HepG2 (cell line): ENCODE measurements at regions not wholly inside any gene's neighbourhood (a gene's known extent, or its start where the extent isn't known, plus 50 kb on each side); places are given as distances from the start of the nearest gene placed in this dataset.

Experiments used
- ATAC-seq: fragments of 200-7000 bp; cut with Tn5 transposase; 3 replicates; pipeline ENCODE4 v1.9.1; 2020; ENCODE audit warnings: mild to moderate bottlenecking, moderate library complexity
- BruUV-seq: library from RNA; stranded (reverse); fragments of 400-500 nt; replicated peaks from 2 replicates; lab custom pipeline; 2021; lab: Mats Ljungman, UMichigan
- CTCF ChIA-PET: fragments of 300-600 bp; formaldehyde crosslinking; extraction: SDS; loops from one replicate; lab custom pipeline; 2021; ENCODE audit warnings: low total read pairs, inconsistent platforms, low intra/inter-chr PET ratio; lab: Yijun Ruan, JAX
- POLR2A ChIA-PET: fragments of 350-600 bp; sonication (Branson Sonifier 250); formaldehyde crosslinking; loops from one replicate; lab custom pipeline; 2020; ENCODE audit warnings: antibody characterized with exemption, inconsistent platforms; lab: Yijun Ruan, JAX
- DNase-seq: peaks from one replicate; pipeline ENCODE4 v3.0.0-alpha.2; 2015; ENCODE audit warnings: low spot score
- FAIRE-seq: peaks from 3 replicates; lab custom pipeline; 2011; peaks lifted over from hg19 to GRCh38; lab: Jason Lieb, UNC
- H2AFZ ChIP-seq: one replicate; pipeline ENCODE4 v1.6.1; 2011; ENCODE audit warnings: low read length, inconsistent platforms
- H3K27ac ChIP-seq: fragments of 300-600 bp; 3 replicates; pipeline ENCODE4 v1.8.0; 2011; ENCODE audit warnings: mixed run types, mild to moderate bottlenecking, mixed read lengths, low read length, inconsistent platforms; ENCODE audit not compliant: insufficient read depth; ENCODE audit errors: extremely low read length
- H3K27me3 ChIP-seq, 2 experiments: fragments of 200-600 bp in 1 of 2; 2 replicates in 1 of 2; 3 replicates in 1 of 2; pipeline versions ENCODE4 v1.6.0 to v1.8.0; 2011; ENCODE audit warnings: low read length in 2 of 2, mild to moderate bottlenecking in 2 of 2, moderate library complexity in 2 of 2, inconsistent platforms in 1 of 2; ENCODE audit not compliant: insufficient read depth in 2 of 2, control insufficient read depth in 1 of 2
- H3K36me3 ChIP-seq, 2 experiments: fragments of 200-600 bp in 1 of 2; replicated peaks in 1 of 2; 2 replicates in 1 of 2; 3 replicates in 1 of 2; pipeline versions ENCODE4 v1.5.1 to v1.8.0; 2011; ENCODE audit warnings: low read length in 2 of 2, inconsistent platforms in 1 of 2; ENCODE audit not compliant: insufficient read depth in 2 of 2, control insufficient read depth in 1 of 2
- H3K4me1 ChIP-seq: 2 replicates; pipeline ENCODE4 v1.5.1; 2012; ENCODE audit warnings: low read length, inconsistent platforms; ENCODE audit not compliant: insufficient read depth
- H3K4me2 ChIP-seq: 2 replicates; pipeline ENCODE4 v1.6.0; 2011; ENCODE audit warnings: low read depth, low read length, inconsistent platforms
- H3K4me3 ChIP-seq, 3 experiments: fragments of 200-600 bp in 1 of 3; sonication (generic), shearing (Covaris generic) in 1 of 3; replicated peaks in 1 of 3; 2 replicates each; pipeline ENCODE4 v1.5.1; 2011 to 2016; ENCODE audit warnings: low read length in 3 of 3, inconsistent platforms in 2 of 3, low read depth in 2 of 3, mild to moderate bottlenecking in 2 of 3, control low read depth in 1 of 3, mixed read lengths in 1 of 3; ENCODE audit not compliant: insufficient read depth in 1 of 3
- H3K79me2 ChIP-seq: one replicate; pipeline ENCODE4 v1.6.1; 2011; ENCODE audit warnings: low read length, inconsistent platforms; ENCODE audit not compliant: insufficient read depth
- H3K9ac ChIP-seq: 2 replicates; pipeline ENCODE4 v1.6.0; 2011; ENCODE audit warnings: mild to moderate bottlenecking, low read depth, low read length, inconsistent platforms; ENCODE audit not compliant: insufficient read depth
- H3K9me3 ChIP-seq: 2 replicates; pipeline ENCODE4 v1.5.1; 2012; ENCODE audit warnings: mild to moderate bottlenecking, low read length
- H4K20me1 ChIP-seq: 2 replicates; pipeline ENCODE4 v1.6.0; 2011; ENCODE audit warnings: inconsistent platforms, mild to moderate bottlenecking, low read length, moderate library complexity; ENCODE audit not compliant: insufficient read depth
- AGO2 ChIP-seq: fragments of 200-400 bp; formaldehyde crosslinking; optimal IDR thresholded peaks from 2 replicates; pipeline ENCODE3; 2017; ENCODE audit warnings: mild to moderate bottlenecking, low read depth, low read length, moderate library complexity
- ARNT ChIP-seq: fragments of 450-650 bp; IDR thresholded peaks from 2 replicates; pipeline ENCODE4 v1.6.1; 2017
- ATAD3A ChIP-seq: sonication (generic); formaldehyde crosslinking; IDR thresholded peaks from 2 replicates; pipeline ENCODE4 v1.4.0; 2020; ENCODE audit warnings: missing genetic modification reagents
- BORCS8-MEF2B ChIP-seq: sonication (generic); formaldehyde crosslinking; IDR thresholded peaks from 2 replicates; pipeline ENCODE4 v1.8.0; 2022; ENCODE audit warnings: mild to moderate bottlenecking, missing genetic modification reagents
- IRF2 ChIP-seq: IDR thresholded peaks from 2 replicates; pipeline ENCODE4 v1.6.1; 2018; ENCODE audit warnings: missing genetic modification reagents, missing compliant biosample characterization
- MATR3 ChIP-seq: sonication (generic); formaldehyde crosslinking; IDR thresholded peaks from 2 replicates; pipeline ENCODE4 v1.4.0; 2020; ENCODE audit warnings: missing genetic modification reagents
- NFE2L2 ChIP-seq: fragments of 150-350 bp; IDR thresholded peaks from 2 replicates; pipeline ENCODE4 v1.6.1; 2014; ENCODE audit warnings: low read length
- RFXAP ChIP-seq: sonication (generic); formaldehyde crosslinking; IDR thresholded peaks from 2 replicates; pipeline ENCODE4 v1.4.0; 2020; ENCODE audit warnings: missing genetic modification reagents, borderline replicate concordance
- SP1 ChIP-seq, 2 experiments: fragments of 450-650 bp in 1 of 2; sonication (generic) in 1 of 2; formaldehyde crosslinking in 1 of 2; IDR thresholded peaks; 2 replicates each; pipeline versions ENCODE4 v1.4.0 to v1.6.1; 2016 to 2020; ENCODE audit warnings: missing genetic modification reagents in 1 of 2
- TMF1 ChIP-seq: sonication (generic); formaldehyde crosslinking; IDR thresholded peaks from 2 replicates; pipeline ENCODE4 v1.8.1; 2022; ENCODE audit warnings: low read depth, missing genetic modification reagents
- TOPORS ChIP-seq: sonication (generic); formaldehyde crosslinking; IDR thresholded peaks from 2 replicates; pipeline ENCODE4 v1.8.0; 2023; ENCODE audit warnings: mild to moderate bottlenecking, missing genetic modification reagents
- ZC3H4 ChIP-seq: sonication (generic); formaldehyde crosslinking; IDR thresholded peaks from 2 replicates; pipeline ENCODE4 v1.4.0; 2020; ENCODE audit warnings: missing genetic modification reagents, borderline replicate concordance
- ZNF317 ChIP-seq: sonication (generic); formaldehyde crosslinking; IDR thresholded peaks from 2 replicates; pipeline ENCODE4 v1.5.0; 2020; ENCODE audit warnings: mild to moderate bottlenecking, missing genetic modification reagents
- ZNF451 ChIP-seq: sonication (generic); formaldehyde crosslinking; IDR thresholded peaks from 2 replicates; pipeline ENCODE4 v1.5.0; 2020; ENCODE audit warnings: mild to moderate bottlenecking, missing genetic modification reagents
- ZNF530 ChIP-seq: sonication (generic); formaldehyde crosslinking; IDR thresholded peaks from 2 replicates; pipeline ENCODE4 v1.5.0; 2020; ENCODE audit warnings: low read depth, mild to moderate bottlenecking, missing genetic modification reagents
- ZSCAN9 ChIP-seq: IDR thresholded peaks from 2 replicates; pipeline ENCODE4 v1.6.1; 2016; ENCODE audit warnings: borderline replicate concordance
- WGBS: methylation state at CpG from one replicate; pipeline ENCODE4 v1.1.6; 2017; ENCODE audit warnings: low lambda C conversion rate; 5-methylcytosine and 5-hydroxymethylcytosine counted together
- in situ Hi-C: cut with HindIII; loops from 2 replicates; pipeline ENCODE4 v1.10.0; 2017; ENCODE audit warnings: low pct_unique_long_range_greater_than_20kb; ENCODE audit not compliant: extremely low pct_ligation_motif_present
- intact Hi-C: fragments of 100-400 bp; cut with micrococcal nuclease; formaldehyde crosslinking; loops from one replicate; pipeline ENCODE4 v1.10.0; 2022; ENCODE audit not compliant: unreplicated experiment
- TF ChIP-seq, protein P1 (sequence below): sonication (generic); formaldehyde crosslinking; IDR thresholded peaks from 2 replicates; pipeline ENCODE4 v1.4.0; 2020; ENCODE audit warnings: missing genetic modification reagents
- TF ChIP-seq, protein P2 (sequence below): sonication (generic); formaldehyde crosslinking; IDR thresholded peaks from 2 replicates; pipeline ENCODE4 v1.5.0; 2020; ENCODE audit warnings: missing genetic modification reagents
- TF ChIP-seq, protein P3 (sequence below): fragments of 450-650 bp; IDR thresholded peaks from 2 replicates; pipeline ENCODE4 v1.6.1; 2017; ENCODE audit warnings: mild to moderate bottlenecking

DNA sequence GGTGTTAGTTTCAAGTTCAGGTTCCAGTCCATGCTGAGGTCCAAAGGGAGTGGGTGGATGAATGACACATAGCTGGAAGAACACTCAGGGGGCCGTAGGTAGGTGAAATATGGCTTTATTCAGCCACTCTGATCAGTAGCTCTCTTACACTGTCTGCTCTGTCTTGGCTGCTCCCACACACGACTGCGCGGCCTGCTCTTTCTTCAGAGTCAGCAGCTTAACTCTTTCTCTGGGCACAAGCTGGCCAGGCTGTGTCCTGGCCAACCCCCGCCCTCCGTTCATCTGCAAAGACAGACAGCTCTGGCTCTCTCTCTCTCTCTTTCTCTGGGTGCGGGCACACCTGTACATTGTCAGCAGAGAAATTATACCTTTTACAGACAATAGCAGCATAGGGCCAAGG lies 317.4 kb upstream of the SORCS1 start (continued):
- no peak for TF ChIP-seq ZC3H4 (CRISPR knock-in tag)
- TF ChIP-seq, protein P1, sequence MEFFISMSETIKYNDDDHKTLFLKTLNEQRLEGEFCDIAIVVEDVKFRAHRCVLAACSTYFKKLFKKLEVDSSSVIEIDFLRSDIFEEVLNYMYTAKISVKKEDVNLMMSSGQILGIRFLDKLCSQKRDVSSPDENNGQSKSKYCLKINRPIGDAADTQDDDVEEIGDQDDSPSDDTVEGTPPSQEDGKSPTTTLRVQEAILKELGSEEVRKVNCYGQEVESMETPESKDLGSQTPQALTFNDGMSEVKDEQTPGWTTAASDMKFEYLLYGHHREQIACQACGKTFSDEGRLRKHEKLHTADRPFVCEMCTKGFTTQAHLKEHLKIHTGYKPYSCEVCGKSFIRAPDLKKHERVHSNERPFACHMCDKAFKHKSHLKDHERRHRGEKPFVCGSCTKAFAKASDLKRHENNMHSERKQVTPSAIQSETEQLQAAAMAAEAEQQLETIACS (CRISPR knock-in tag): no peak
- TF ChIP-seq SP1 (IDR thresholded peaks at IDR 0.05): no peak
- TF ChIP-seq SP1 (CRISPR knock-in tag; IDR thresholded peaks at IDR 0.05): no peak
- no peak for TF ChIP-seq ZSCAN9 (CRISPR knock-in tag)
- TF ChIP-seq, all 625 proteins: peak for 0

DNA sequence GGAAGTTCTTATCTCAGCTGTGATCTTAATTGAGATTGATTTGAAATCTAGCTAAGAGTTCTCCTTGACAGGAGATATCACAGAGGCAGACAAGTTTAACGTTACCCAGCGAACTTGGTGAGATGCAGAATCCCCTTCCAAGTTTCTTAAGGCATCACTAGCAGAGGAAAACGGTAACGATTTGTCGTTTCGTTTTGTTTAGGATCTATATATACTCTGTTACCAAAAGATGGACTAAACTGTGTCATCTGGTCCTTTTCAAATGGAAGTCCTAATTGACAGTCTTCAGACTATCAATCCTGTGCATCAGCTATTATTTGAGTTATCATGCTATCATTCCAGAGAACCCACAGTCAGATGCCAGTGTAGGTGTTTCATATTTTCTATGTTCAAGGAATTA lies 316.7 kb upstream of the SORCS1 start:
- intact Hi-C loops: no loop called here
- Histone ChIP-seq H3K27me3 (no peaks in the 10 kb centered on the region), H3K4me2 (no peak overlapping the region), H3K27ac (no peak overlapping the region), H3K79me2 (no peaks in the 10 kb centered on the region), H3K9me3 (peaks cover 87% of the 10 kb centered on the region), H4K20me1 (no peaks in the 10 kb centered on the region), H2AFZ (no peak overlapping the region), H3K9ac (no peak overlapping the region), H3K36me3 (no peaks in the 10 kb centered on the region), H3K4me1 (no peaks in the 10 kb centered on the region), H3K4me3 (no peak overlapping the region)
- WGBS: 3% methylated on average over 6 of the region's 6 CpGs
- no peak for DNase-seq
- in situ Hi-C loops: no loop called here
- TF ChIP-seq, protein P2, sequence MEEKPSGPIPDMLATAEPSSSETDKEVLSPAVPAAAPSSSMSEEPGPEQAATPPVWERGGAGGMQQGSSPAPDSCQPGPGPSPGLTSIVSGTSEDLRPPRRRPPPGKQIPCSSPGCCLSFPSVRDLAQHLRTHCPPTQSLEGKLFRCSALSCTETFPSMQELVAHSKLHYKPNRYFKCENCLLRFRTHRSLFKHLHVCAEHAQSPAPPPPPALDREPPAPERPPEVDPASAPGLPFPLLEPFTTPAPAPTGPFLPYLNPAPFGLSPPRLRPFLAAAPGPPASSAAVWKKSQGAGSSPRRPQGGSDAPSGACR (CRISPR knock-in tag): no peak
- TF ChIP-seq AGO2 (no peak), TOPORS (CRISPR knock-in tag) (no peak), ZNF530 (CRISPR knock-in tag) (no peak), NFE2L2 (no peak), ZNF451 (no peak), TMF1 (CRISPR knock-in tag) (no peak), BORCS8-MEF2B (CRISPR knock-in tag) (no peak), ZNF317 (CRISPR knock-in tag) (no peak), ATAD3A (CRISPR knock-in tag) (no peak), ARNT (no peak), IRF2 (no peak), RFXAP (CRISPR knock-in tag) (no peak), MATR3 (CRISPR knock-in tag) (no peak)
- TF ChIP-seq, protein P3, sequence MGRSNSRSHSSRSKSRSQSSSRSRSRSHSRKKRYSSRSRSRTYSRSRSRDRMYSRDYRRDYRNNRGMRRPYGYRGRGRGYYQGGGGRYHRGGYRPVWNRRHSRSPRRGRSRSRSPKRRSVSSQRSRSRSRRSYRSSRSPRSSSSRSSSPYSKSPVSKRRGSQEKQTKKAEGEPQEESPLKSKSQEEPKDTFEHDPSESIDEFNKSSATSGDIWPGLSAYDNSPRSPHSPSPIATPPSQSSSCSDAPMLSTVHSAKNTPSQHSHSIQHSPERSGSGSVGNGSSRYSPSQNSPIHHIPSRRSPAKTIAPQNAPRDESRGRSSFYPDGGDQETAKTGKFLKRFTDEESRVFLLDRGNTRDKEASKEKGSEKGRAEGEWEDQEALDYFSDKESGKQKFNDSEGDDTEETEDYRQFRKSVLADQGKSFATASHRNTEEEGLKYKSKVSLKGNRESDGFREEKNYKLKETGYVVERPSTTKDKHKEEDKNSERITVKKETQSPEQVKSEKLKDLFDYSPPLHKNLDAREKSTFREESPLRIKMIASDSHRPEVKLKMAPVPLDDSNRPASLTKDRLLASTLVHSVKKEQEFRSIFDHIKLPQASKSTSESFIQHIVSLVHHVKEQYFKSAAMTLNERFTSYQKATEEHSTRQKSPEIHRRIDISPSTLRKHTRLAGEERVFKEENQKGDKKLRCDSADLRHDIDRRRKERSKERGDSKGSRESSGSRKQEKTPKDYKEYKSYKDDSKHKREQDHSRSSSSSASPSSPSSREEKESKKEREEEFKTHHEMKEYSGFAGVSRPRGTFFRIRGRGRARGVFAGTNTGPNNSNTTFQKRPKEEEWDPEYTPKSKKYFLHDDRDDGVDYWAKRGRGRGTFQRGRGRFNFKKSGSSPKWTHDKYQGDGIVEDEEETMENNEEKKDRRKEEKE: no peak
- ChIA-PET CTCF (no interaction called here), POLR2A (no interaction called here)
- no peak for FAIRE-seq
- no TSS peak for BruUV-seq
- no peak for ATAC-seq
